SK-N-MC (cell line): ENCODE measurements at regions not wholly inside any gene's neighbourhood (a gene's known extent, or its start where the extent isn't known, plus 50 kb on each side); places are given as distances from the start of the nearest gene placed in this dataset.
"Not testable (repeated sequence)": the region's sequence is repeated elsewhere in the genome, so short reads cannot be mapped to it uniquely, and the experiment has no call there.

Source experiments
- DNase-seq: peaks from one replicate; pipeline ENCODE4 v3.0.0-alpha.2; 2011; ENCODE audit warnings: low read depth, low spot score
- H3K27ac ChIP-seq: fragments of 200-600 bp; sonication (generic); 2 replicates; pipeline ENCODE4 v1.5.1; 2016; ENCODE audit warnings: mixed run types
- H3K36me3 ChIP-seq: fragments of 200-600 bp; sonication (generic); 2 replicates; pipeline ENCODE4 v1.6.1; 2017; ENCODE audit warnings: antibody characterized with exemption, low read length, mixed read lengths; ENCODE audit not compliant: insufficient read depth
- H3K4me3 ChIP-seq: fragments of 200-600 bp; sonication (generic); 2 replicates; pipeline ENCODE4 v1.5.1; 2016
- H3K9ac ChIP-seq: fragments of 200-600 bp; sonication (generic); 2 replicates; pipeline ENCODE4 v1.8.0; 2017; ENCODE audit warnings: mixed run types, mixed read lengths; ENCODE audit not compliant: insufficient read length
- H3K9me3 ChIP-seq: fragments of 200-600 bp; sonication (generic); 2 replicates; pipeline ENCODE4 v1.6.1; 2017; ENCODE audit warnings: low read depth, mild to moderate bottlenecking, antibody characterized with exemption, low read length, moderate library complexity, mixed read lengths
- EZH2 ChIP-seq: fragments of 200-600 bp; sonication (generic); IDR thresholded peaks from one replicate; pipeline ENCODE4 v1.6.1; 2017; ENCODE audit warnings: antibody characterized with exemption
- FOXP2 ChIP-seq: optimal IDR thresholded peaks from 2 replicates; pipeline ENCODE3; 2011; ENCODE audit warnings: mild to moderate bottlenecking, moderate library complexity; ENCODE audit not compliant: insufficient read depth; ENCODE audit errors: extremely low read length, control extremely low read depth
- POLR2AphosphoS5 ChIP-seq: IDR thresholded peaks from 2 replicates; pipeline ENCODE4 v1.6.1; 2012; ENCODE audit warnings: mild to moderate bottlenecking, low read depth, low read length, borderline replicate concordance

GRCh38 chr17:77558846-77559626 is 399.5 kb upstream of the TNRC6C start:
- no peak for DNase-seq
- H3K9ac ChIP-seq: no peak overlapping the region
- no peak overlapping the region for H3K4me3 ChIP-seq
- no peaks in the 10 kb centered on the region; the same call in 1 of the 2 replicates for H3K36me3 ChIP-seq
- H3K27ac ChIP-seq: no peak overlapping the region
- no peaks in the 10 kb centered on the region for H3K9me3 ChIP-seq
- no peak for TF ChIP-seq FOXP2
- TF ChIP-seq POLR2AphosphoS5: no peak
- TF ChIP-seq EZH2: no peak

GRCh38 chr17:77560381-77560780 is 398.1 kb upstream of the TNRC6C start:
- Histone ChIP-seq H3K9ac (no peak overlapping the region), H3K4me3 (no peak overlapping the region), H3K36me3 (no peaks in the 10 kb centered on the region; the same call in 1 of the 2 replicates), H3K27ac (no peak overlapping the region), H3K9me3 (no peaks in the 10 kb centered on the region)
- no peak for TF ChIP-seq EZH2
- TF ChIP-seq POLR2AphosphoS5: no peak
- no peak for TF ChIP-seq FOXP2
- no peak for DNase-seq

- TF ChIP-seq POLR2AphosphoS5 (no peak), EZH2 (no peak)
- no peak for DNase-seq
- no peak overlapping the region for H3K4me3 ChIP-seq
- H3K36me3 ChIP-seq: no peaks in the 10 kb centered on the region; the same call in 1 of the 2 replicates
- H3K9me3 ChIP-seq: no peaks in the 10 kb centered on the region
- H3K27ac ChIP-seq: no peak overlapping the region
- H3K9ac ChIP-seq: no peak overlapping the region
Measured at GRCh38 chr17:77560841-77561240, 397.7 kb upstream of the TNRC6C start.

GRCh38 chr17:77562361-77562760 is 396.1 kb upstream of the TNRC6C start:
- not testable (repeated sequence) for H3K27ac ChIP-seq, H3K4me3 ChIP-seq, H3K9me3 ChIP-seq, H3K36me3 ChIP-seq, H3K9ac ChIP-seq, DNase-seq

- H3K36me3 ChIP-seq: no peaks in the 10 kb centered on the region; the same call in 1 of the 2 replicates
- H3K27ac ChIP-seq: no peak overlapping the region
- TF ChIP-seq FOXP2: no peak
- no peak for TF ChIP-seq EZH2
- no peak for TF ChIP-seq POLR2AphosphoS5
- no peak for DNase-seq
- no peak overlapping the region for H3K4me3 ChIP-seq
- H3K9me3 ChIP-seq: no peaks in the 10 kb centered on the region
- no peak overlapping the region for H3K9ac ChIP-seq
Measured at GRCh38 chr17:77563439-77564102, 394.9 kb upstream of the TNRC6C start.

- Histone ChIP-seq H3K9ac (no peak overlapping the region), H3K27ac (no peak overlapping the region), H3K9me3 (no peaks in the 10 kb centered on the region), H3K4me3 (no peak overlapping the region), H3K36me3 (no peaks in the 10 kb centered on the region; the same call in 1 of the 2 replicates)
- DNase-seq: no peak
- TF ChIP-seq FOXP2 (no peak), EZH2 (no peak)
Measured at GRCh38 chr17:77564278-77564920, 394.1 kb upstream of the TNRC6C start.

- H3K4me3 ChIP-seq: no peak overlapping the region
- no peak overlapping the region for H3K9ac ChIP-seq
- H3K27ac ChIP-seq: no peak overlapping the region
- TF ChIP-seq EZH2 (no peak), POLR2AphosphoS5 (no peak), FOXP2 (no peak)
- H3K36me3 ChIP-seq: no peaks in the 10 kb centered on the region; the same call in 1 of the 2 replicates
- DNase-seq: no peak
- no peaks in the 10 kb centered on the region for H3K9me3 ChIP-seq
Measured at GRCh38 chr17:77565166-77565565, 393.3 kb upstream of the TNRC6C start.

GRCh38 chr17:77566151-77566550 is 392.4 kb upstream of the TNRC6C start:
- no peaks in the 10 kb centered on the region; the same call in 1 of the 2 replicates for H3K36me3 ChIP-seq
- H3K27ac ChIP-seq: no peak overlapping the region
- no peak overlapping the region for H3K9ac ChIP-seq
- TF ChIP-seq POLR2AphosphoS5 (no peak), EZH2 (no peak), FOXP2 (no peak)
- no peaks in the 10 kb centered on the region for H3K9me3 ChIP-seq
- no peak for DNase-seq
- no peak overlapping the region for H3K4me3 ChIP-seq
